GM12878 (cell line): ENCODE measurements at regions not wholly inside any gene's neighbourhood (a gene's known extent, or its start where the extent isn't known, plus 50 kb on each side); places are given as distances from the start of the nearest gene placed in this dataset.

Source experiments
- ATAC-seq: fragments of 200-7000 bp; cut with Tn5 transposase; 3 replicates; pipeline ENCODE4 v1.9.1; 2020; ENCODE audit warnings: mild to moderate bottlenecking, moderate library complexity
- BruUV-seq: library from RNA; stranded (reverse); fragments of 400-500 nt; replicated peaks from 2 replicates; lab custom pipeline; 2021; lab: Mats Ljungman, UMichigan
- CTCF ChIA-PET: fragments of 300-600 bp; sonication (Branson Sonifier 250); formaldehyde crosslinking; extraction: SDS; loops from one replicate; lab custom pipeline; 2021; ENCODE audit warnings: inconsistent platforms; lab: Yijun Ruan, JAX
- POLR2A ChIA-PET: fragments of 350-600 bp; formaldehyde crosslinking; extraction: SDS; loops from one replicate; lab custom pipeline; 2021; ENCODE audit warnings: inconsistent platforms; lab: Charles Lee
- RAD21 ChIA-PET: fragments of 300-600 bp; sonication (Branson Sonifier 250); formaldehyde crosslinking; loops from one replicate; lab custom pipeline; 2023; ENCODE audit warnings: antibody characterized with exemption; ENCODE audit not compliant: unreplicated experiment; lab: Charles Lee
- SMC1A ChIA-PET: fragments of 300-600 bp; sonication (Branson Sonifier 250); formaldehyde crosslinking; loops from one replicate; lab custom pipeline; 2023; ENCODE audit not compliant: unreplicated experiment, uncharacterized antibody; lab: Charles Lee
- DNase-seq: peaks from one replicate; pipeline ENCODE4 v3.0.0-alpha.2; 2011; ENCODE audit warnings: low read depth, low spot score
- FAIRE-seq: peaks from 3 replicates; lab custom pipeline; 2011; peaks lifted over from hg19 to GRCh38; lab: Jason Lieb, UNC
- H2AFZ ChIP-seq: 2 replicates; pipeline ENCODE4 v1.6.0; 2011; ENCODE audit warnings: low read depth, low read length, control low read depth; ENCODE audit not compliant: control insufficient read depth
- H3K27ac ChIP-seq: 2 replicates; pipeline ENCODE4 v1.5.1; 2011; ENCODE audit warnings: control low read depth; ENCODE audit not compliant: control insufficient read depth, insufficient read depth
- H3K27me3 ChIP-seq, 2 experiments: replicated peaks in 1 of 2; 2 replicates each; pipeline versions ENCODE4 v1.6.0 to v1.6.1; 2011; ENCODE audit warnings: low read length in 1 of 2; ENCODE audit not compliant: control insufficient read depth in 2 of 2, insufficient read depth in 2 of 2
- H3K36me3 ChIP-seq, 2 experiments: 2 replicates each; pipeline ENCODE4 v1.5.1; 2011; ENCODE audit warnings: low read length in 1 of 2; ENCODE audit not compliant: control insufficient read depth in 2 of 2, insufficient read depth in 2 of 2
- H3K4me1 ChIP-seq: 2 replicates; pipeline ENCODE4 v1.6.1; 2011; ENCODE audit warnings: mild to moderate bottlenecking, low read length, moderate library complexity, mixed read lengths; ENCODE audit not compliant: control insufficient read depth, insufficient read depth
- H3K4me2 ChIP-seq: 2 replicates; pipeline ENCODE4 v1.6.0; 2011; ENCODE audit warnings: control low read depth; ENCODE audit not compliant: control insufficient read depth, insufficient read depth
- H3K4me3 ChIP-seq: fragments of 200-600 bp; sonication (generic); 2 replicates; pipeline ENCODE4 v1.5.1; 2016
- H3K79me2 ChIP-seq: 2 replicates; pipeline ENCODE4 v1.6.0; 2011; ENCODE audit warnings: low read length; ENCODE audit not compliant: control insufficient read depth, insufficient read depth
- H3K9ac ChIP-seq: 2 replicates; pipeline ENCODE4 v1.8.0; 2011; ENCODE audit warnings: low read length, control low read depth, mixed read lengths; ENCODE audit not compliant: control insufficient read depth, insufficient read depth
- H3K9me3 ChIP-seq: replicated peaks from 3 replicates; pipeline ENCODE4 v1.5.1; 2011; ENCODE audit warnings: mild to moderate bottlenecking, low read length; ENCODE audit not compliant: control insufficient read depth, insufficient read depth
- H4K20me1 ChIP-seq: 2 replicates; pipeline ENCODE4 v1.6.0; 2011; ENCODE audit not compliant: control insufficient read depth, insufficient read depth
- BCL11A ChIP-seq: IDR thresholded peaks from 2 replicates; pipeline ENCODE4 v1.6.1; 2011; ENCODE audit warnings: low read depth, low read length
- EED ChIP-seq: sonication (generic); IDR thresholded peaks from 2 replicates; pipeline ENCODE4 v1.6.1; 2016; ENCODE audit warnings: antibody characterized with exemption, low read depth
- HDGF ChIP-seq: fragments of 450-650 bp; IDR thresholded peaks from 2 replicates; pipeline ENCODE4 v1.6.1; 2016; ENCODE audit warnings: antibody characterized with exemption
- NFIC ChIP-seq: IDR thresholded peaks from 2 replicates; pipeline ENCODE4 v1.6.1; 2012; ENCODE audit warnings: low read depth, mild to moderate bottlenecking, inconsistent platforms, low read length, moderate library complexity
- NRF1 ChIP-seq: conservative IDR thresholded peaks from 2 replicates; pipeline ENCODE4 v1.6.1; 2011; ENCODE audit warnings: mild to moderate bottlenecking, low read depth, low read length, improper control_type of control experiment
- RAD21 ChIP-seq: IDR thresholded peaks from 2 replicates; pipeline ENCODE4 v1.6.1; 2011; ENCODE audit warnings: mild to moderate bottlenecking, low read depth, low read length, moderate library complexity; ENCODE audit not compliant: insufficient read depth
- RAD51 ChIP-seq: fragments of 450-650 bp; IDR thresholded peaks from 2 replicates; pipeline ENCODE4 v1.6.1; 2016; ENCODE audit warnings: moderate library complexity, mild to moderate bottlenecking, inconsistent platforms
- RBBP5 ChIP-seq: fragments of 200-600 bp; sonication (generic); conservative IDR thresholded peaks from 2 replicates; pipeline ENCODE4 v1.6.1; 2016
- SMARCA5 ChIP-seq: fragments of 450-650 bp; IDR thresholded peaks from 2 replicates; pipeline ENCODE4 v1.6.1; 2017; ENCODE audit warnings: mild to moderate bottlenecking
- SREBF1 ChIP-seq: IDR thresholded peaks from 2 replicates; pipeline ENCODE4 v1.6.1; 2012; ENCODE audit warnings: mild to moderate bottlenecking, low read length
- STAT1 ChIP-seq: fragments of 450-650 bp; conservative IDR thresholded peaks from 2 replicates; pipeline ENCODE4 v1.6.1; 2014; ENCODE audit warnings: antibody characterized with exemption, mild to moderate bottlenecking
- SUZ12 ChIP-seq: fragments of 200-600 bp; sonication (generic); IDR thresholded peaks from one replicate; pipeline ENCODE4 v1.6.1; 2018; ENCODE audit warnings: antibody characterized with exemption, mild to moderate bottlenecking; ENCODE audit not compliant: unreplicated experiment
- WRNIP1 ChIP-seq: IDR thresholded peaks from 2 replicates; pipeline ENCODE4 v1.6.1; 2011; ENCODE audit warnings: low read depth, low read length, improper control_type of control experiment, borderline replicate concordance
- ZBED1 ChIP-seq: IDR thresholded peaks from 2 replicates; pipeline ENCODE4 v1.6.1; 2016; ENCODE audit warnings: borderline replicate concordance
- ZNF24 ChIP-seq: fragments of 450-650 bp; IDR thresholded peaks from 2 replicates; pipeline ENCODE4 v1.6.1; 2017; ENCODE audit warnings: antibody characterized with exemption, mild to moderate bottlenecking
- WGBS: methylation state at CpG from one replicate; pipeline ENCODE4 v1.1.6; 2016; ENCODE audit warnings: low lambda C conversion rate; ENCODE audit not compliant: insufficient replicate concordance, insufficient coverage; ENCODE audit errors: missing lambda C conversion rate; 5-methylcytosine and 5-hydroxymethylcytosine counted together
- in situ Hi-C: fragments of 300-500 bp; cut with MboI; formaldehyde crosslinking; loops from 9 replicates; pipeline ENCODE4 v1.14.3; 2018; ENCODE audit warnings: mixed read lengths
- intact Hi-C: fragments of 100-400 bp; cut with micrococcal nuclease; formaldehyde crosslinking; loops from one replicate; pipeline ENCODE4 v1.14.2; 2022; ENCODE audit not compliant: unreplicated experiment
- TF ChIP-seq, protein P1 (sequence below): fragments of 450-650 bp; IDR thresholded peaks from 2 replicates; pipeline ENCODE4 v1.6.1; 2016; ENCODE audit warnings: mild to moderate bottlenecking
- TF ChIP-seq, protein P2 (sequence below): fragments of 450-650 bp; IDR thresholded peaks from 2 replicates; pipeline ENCODE4 v1.6.1; 2017; ENCODE audit warnings: borderline replicate concordance
- TF ChIP-seq, protein P3 (sequence below): fragments of 450-650 bp; IDR thresholded peaks from 2 replicates; pipeline ENCODE4 v1.6.1; 2017; ENCODE audit warnings: mild to moderate bottlenecking, moderate library complexity

DNA sequence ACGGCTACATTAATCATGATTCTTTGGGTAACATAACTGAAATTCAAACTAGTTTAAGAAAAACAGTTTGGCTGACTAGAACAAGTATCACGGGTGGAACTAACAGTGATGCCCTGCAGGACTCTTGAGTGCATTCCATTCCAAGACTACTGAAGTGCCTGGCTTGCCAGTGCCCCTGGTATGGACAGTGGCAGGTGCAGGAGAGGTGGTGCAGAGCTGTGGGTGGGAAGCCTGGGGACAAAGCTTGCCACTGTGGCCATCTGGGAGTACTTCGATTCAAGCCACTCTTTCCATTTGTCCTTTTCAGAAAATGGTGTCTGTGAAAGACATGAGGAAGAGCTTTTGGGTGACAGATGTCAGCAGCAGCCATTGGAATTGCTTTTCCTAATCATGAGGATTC is 166.5 kb downstream of the RRAGC start:
- Histone ChIP-seq H4K20me1 (no peaks in the 10 kb centered on the region), H2AFZ (no peak overlapping the region), H3K4me2 (no peak overlapping the region), H3K9me3 (no peaks in the 10 kb centered on the region), H3K27me3 (0 out of 4 replicates have a peak, but pooled peaks cover 0 to 3% of the 10 kb centered on the region in 2 experiments), H3K27ac (no peak overlapping the region), H3K9ac (no peak overlapping the region), H3K79me2 (no peaks in the 10 kb centered on the region), H3K36me3 (no peaks in the 10 kb centered on the region), H3K4me1 (no peaks in the 10 kb centered on the region), H3K4me3 (no peak overlapping the region)
- DNase-seq, result no peak
- no peak for FAIRE-seq
- in situ Hi-C loops, result no loop called here
- TF ChIP-seq WRNIP1, result no peak
- TF ChIP-seq SMARCA5, result no peak
- no peak for TF ChIP-seq BCL11A
- TF ChIP-seq ZBED1, result no peak
- no peak for TF ChIP-seq SUZ12
- no peak for TF ChIP-seq SREBF1
- TF ChIP-seq RAD21, result no peak
- TF ChIP-seq, protein P1, sequence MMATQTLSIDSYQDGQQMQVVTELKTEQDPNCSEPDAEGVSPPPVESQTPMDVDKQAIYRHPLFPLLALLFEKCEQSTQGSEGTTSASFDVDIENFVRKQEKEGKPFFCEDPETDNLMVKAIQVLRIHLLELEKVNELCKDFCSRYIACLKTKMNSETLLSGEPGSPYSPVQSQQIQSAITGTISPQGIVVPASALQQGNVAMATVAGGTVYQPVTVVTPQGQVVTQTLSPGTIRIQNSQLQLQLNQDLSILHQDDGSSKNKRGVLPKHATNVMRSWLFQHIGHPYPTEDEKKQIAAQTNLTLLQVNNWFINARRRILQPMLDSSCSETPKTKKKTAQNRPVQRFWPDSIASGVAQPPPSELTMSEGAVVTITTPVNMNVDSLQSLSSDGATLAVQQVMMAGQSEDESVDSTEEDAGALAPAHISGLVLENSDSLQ, result no peak
- TF ChIP-seq NRF1, result no peak
- no peak for TF ChIP-seq ZNF24
- TF ChIP-seq, protein P2, sequence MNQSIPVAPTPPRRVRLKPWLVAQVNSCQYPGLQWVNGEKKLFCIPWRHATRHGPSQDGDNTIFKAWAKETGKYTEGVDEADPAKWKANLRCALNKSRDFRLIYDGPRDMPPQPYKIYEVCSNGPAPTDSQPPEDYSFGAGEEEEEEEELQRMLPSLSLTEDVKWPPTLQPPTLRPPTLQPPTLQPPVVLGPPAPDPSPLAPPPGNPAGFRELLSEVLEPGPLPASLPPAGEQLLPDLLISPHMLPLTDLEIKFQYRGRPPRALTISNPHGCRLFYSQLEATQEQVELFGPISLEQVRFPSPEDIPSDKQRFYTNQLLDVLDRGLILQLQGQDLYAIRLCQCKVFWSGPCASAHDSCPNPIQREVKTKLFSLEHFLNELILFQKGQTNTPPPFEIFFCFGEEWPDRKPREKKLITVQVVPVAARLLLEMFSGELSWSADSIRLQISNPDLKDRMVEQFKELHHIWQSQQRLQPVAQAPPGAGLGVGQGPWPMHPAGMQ, result no peak
- TF ChIP-seq RBBP5, result no peak
- no peak for TF ChIP-seq NFIC
- TF ChIP-seq, protein P3, sequence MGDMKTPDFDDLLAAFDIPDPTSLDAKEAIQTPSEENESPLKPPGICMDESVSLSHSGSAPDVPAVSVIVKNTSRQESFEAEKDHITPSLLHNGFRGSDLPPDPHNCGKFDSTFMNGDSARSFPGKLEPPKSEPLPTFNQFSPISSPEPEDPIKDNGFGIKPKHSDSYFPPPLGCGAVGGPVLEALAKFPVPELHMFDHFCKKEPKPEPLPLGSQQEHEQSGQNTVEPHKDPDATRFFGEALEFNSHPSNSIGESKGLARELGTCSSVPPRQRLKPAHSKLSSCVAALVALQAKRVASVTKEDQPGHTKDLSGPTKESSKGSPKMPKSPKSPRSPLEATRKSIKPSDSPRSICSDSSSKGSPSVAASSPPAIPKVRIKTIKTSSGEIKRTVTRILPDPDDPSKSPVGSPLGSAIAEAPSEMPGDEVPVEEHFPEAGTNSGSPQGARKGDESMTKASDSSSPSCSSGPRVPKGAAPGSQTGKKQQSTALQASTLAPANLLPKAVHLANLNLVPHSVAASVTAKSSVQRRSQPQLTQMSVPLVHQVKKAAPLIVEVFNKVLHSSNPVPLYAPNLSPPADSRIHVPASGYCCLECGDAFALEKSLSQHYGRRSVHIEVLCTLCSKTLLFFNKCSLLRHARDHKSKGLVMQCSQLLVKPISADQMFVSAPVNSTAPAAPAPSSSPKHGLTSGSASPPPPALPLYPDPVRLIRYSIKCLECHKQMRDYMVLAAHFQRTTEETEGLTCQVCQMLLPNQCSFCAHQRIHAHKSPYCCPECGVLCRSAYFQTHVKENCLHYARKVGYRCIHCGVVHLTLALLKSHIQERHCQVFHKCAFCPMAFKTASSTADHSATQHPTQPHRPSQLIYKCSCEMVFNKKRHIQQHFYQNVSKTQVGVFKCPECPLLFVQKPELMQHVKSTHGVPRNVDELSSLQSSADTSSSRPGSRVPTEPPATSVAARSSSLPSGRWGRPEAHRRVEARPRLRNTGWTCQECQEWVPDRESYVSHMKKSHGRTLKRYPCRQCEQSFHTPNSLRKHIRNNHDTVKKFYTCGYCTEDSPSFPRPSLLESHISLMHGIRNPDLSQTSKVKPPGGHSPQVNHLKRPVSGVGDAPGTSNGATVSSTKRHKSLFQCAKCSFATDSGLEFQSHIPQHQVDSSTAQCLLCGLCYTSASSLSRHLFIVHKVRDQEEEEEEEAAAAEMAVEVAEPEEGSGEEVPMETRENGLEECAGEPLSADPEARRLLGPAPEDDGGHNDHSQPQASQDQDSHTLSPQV, result no peak
- TF ChIP-seq STAT1, result no peak
- no peak for TF ChIP-seq HDGF
- TF ChIP-seq EED, result no peak
- no peak for TF ChIP-seq RAD51
- RAD21 ChIA-PET, result no interaction called here
- CTCF ChIA-PET, result no interaction called here
- no peak for ATAC-seq
- SMC1A ChIA-PET, result no interaction called here
- POLR2A ChIA-PET, result no interaction called here
- intact Hi-C loops, result no loop called here
- BruUV-seq, result no TSS peak
- whole genome bisulfite sequencing, result 24% methylated on average over 3 of the region's 3 CpGs
